ENCODE measurements at regions not wholly inside any gene's neighbourhood (a gene's known extent, or its start where the extent isn't known, plus 50 kb on each side); places are given as distances from the start of the nearest gene placed in this dataset.
"Not testable (repeated sequence)": the region's sequence is repeated elsewhere in the genome, so short reads cannot be mapped to it uniquely, and the experiment has no call there.

DNA sequence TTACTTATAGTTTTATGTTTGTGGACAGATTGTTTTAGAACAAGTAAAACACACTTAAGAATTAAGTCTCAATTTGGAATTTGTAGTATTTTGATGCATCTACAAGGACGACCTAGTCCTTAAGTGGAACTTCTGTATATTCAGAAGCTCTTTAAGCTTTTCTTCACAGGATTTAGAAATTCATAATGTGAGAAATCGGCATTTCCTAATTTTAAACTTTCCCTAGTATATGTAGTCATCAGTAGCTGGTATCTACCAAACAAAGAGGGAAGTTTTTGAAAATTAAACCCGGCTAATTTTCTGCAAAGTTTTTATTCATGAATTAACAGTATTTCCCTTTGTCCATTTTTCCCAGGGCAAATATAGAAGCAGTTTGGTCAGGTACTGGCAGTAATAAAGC lies 203.6 kb downstream of the CDRT15L2 start:
- no peaks in the 10 kb centered on the region for H3K4me1 ChIP-seq (ENCODE audit: insufficient read depth)
- TF ChIP-seq POLR2A (IDR thresholded peaks at IDR 0.05) (no peak), EP300 (IDR thresholded peaks at IDR 0.05) (no peak)
- TF ChIP-seq, protein P1, sequence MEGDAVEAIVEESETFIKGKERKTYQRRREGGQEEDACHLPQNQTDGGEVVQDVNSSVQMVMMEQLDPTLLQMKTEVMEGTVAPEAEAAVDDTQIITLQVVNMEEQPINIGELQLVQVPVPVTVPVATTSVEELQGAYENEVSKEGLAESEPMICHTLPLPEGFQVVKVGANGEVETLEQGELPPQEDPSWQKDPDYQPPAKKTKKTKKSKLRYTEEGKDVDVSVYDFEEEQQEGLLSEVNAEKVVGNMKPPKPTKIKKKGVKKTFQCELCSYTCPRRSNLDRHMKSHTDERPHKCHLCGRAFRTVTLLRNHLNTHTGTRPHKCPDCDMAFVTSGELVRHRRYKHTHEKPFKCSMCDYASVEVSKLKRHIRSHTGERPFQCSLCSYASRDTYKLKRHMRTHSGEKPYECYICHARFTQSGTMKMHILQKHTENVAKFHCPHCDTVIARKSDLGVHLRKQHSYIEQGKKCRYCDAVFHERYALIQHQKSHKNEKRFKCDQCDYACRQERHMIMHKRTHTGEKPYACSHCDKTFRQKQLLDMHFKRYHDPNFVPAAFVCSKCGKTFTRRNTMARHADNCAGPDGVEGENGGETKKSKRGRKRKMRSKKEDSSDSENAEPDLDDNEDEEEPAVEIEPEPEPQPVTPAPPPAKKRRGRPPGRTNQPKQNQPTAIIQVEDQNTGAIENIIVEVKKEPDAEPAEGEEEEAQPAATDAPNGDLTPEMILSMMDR (IDR thresholded peaks at IDR 0.05) = no peak
- no peaks in the 10 kb centered on the region for H3K27me3 ChIP-seq
- H3K36me3 ChIP-seq = no peaks in the 10 kb centered on the region
- WGBS, 3 donors = 77 to 79% (median 77%) methylated on average over 3 of the region's 3 CpGs
- intact Hi-C loops (cut with DNase I) = no loop called here
- no peak for DNase-seq
- H3K4me3 ChIP-seq = no peak overlapping the region
- no peak overlapping the region for H3K27ac ChIP-seq
- no peaks in the 10 kb centered on the region for H3K9me3 ChIP-seq

DNA sequence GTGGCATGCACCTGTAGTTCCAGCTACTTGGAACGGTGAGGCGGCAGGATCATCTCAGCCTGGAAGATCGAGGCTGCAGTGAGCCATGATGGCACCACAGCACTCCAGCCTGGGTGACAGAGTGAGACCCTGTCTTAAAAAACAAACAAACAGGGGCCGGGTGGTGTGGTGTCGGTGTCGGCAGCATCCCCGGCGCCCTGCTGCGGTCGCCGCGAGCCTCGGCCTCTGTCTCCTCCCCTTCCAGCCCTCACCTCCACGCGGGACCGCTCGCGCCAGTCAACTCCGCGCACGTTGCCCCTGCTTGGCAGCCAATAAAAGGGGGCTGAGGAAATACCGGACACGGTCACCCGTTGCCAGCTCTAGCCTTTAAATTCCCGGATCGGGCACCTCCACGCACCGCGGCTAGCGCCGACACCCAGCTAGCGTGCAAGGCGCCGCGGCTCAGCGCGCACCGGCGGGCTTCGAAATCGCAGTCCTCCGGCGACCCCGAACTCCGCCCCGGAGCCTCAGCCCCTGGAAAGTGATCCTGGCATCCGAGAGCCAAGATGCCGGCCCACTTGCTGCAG lies 204.7 kb downstream of the CDRT15L2 start:
- Histone ChIP-seq H3K27ac (no peak overlapping the region), H3K36me3 (no peaks in the 10 kb centered on the region), H3K4me1 (ENCODE audit: insufficient read depth) (no peaks in the 10 kb centered on the region), H3K4me3 (no peak overlapping the region), H3K9me3 (no peaks in the 10 kb centered on the region), H3K27me3 (no peaks in the 10 kb centered on the region)
- intact Hi-C loops (cut with DNase I) = no loop called here
- 15 to 21% (median 19%) methylated on average over 48 of the region's 48 CpGs for WGBS, 3 donors
- TF ChIP-seq EP300 (IDR thresholded peaks at IDR 0.05) (no peak), POLR2A (IDR thresholded peaks at IDR 0.05) (no peak)
- TF ChIP-seq, protein P1 (IDR thresholded peaks at IDR 0.05) = no peak
- DNase-seq = no peak

DNA sequence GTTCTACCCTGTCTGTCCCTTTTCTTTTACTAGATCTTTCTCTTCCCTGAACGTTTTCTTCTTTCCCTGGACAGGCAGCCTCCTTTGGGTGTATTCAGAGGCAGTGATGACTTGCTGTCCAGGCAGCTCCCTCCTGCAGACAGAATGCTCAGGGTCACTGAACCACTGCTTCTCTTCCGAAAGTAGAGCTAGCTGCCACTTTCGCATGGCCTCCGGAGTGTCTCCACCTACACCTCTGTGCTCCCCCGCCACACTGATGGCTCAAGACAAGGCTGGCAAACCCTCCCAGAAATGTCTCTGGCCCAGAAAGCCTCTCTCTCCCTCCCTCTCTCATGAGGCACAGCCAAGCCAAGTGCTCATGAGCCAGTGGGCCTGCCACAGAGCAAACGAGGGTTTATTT lies 207.8 kb downstream of the CDRT15L2 start:
- Histone ChIP-seq H3K4me1 (ENCODE audit: insufficient read depth) (no peaks in the 10 kb centered on the region), H3K4me3 (no peak overlapping the region), H3K27ac (no peak overlapping the region), H3K27me3 (no peaks in the 10 kb centered on the region), H3K36me3 (no peaks in the 10 kb centered on the region), H3K9me3 (no peaks in the 10 kb centered on the region)
- TF ChIP-seq, protein P1 (IDR thresholded peaks at IDR 0.05) = no peak
- TF ChIP-seq POLR2A (IDR thresholded peaks at IDR 0.05) (no peak), EP300 (IDR thresholded peaks at IDR 0.05) (no peak)
- WGBS, 3 donors = 69 to 75% (median 74%) methylated on average over 6 of the region's 6 CpGs
- no peak for DNase-seq
- intact Hi-C loops (cut with DNase I) = no loop called here

DNA sequence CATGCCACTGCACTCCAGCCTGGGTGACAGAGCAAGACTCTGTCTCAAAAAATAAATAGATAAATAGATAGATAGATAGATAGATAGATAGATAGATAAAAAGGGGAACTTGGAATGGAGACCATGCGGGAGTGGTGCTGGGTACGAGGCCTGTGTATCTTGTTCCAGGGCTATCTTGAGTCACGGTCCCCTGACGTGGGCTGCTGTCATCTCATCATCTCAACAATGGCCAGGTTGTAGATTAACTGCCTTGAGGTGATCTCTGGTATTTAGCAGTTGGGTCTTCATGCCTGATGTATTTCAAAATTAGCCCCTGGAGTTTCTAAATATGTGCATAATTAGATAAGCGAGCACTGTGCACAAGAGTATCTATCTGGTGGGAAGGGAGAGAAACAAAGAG lies 212.1 kb downstream of the CDRT15L2 start:
- Histone ChIP-seq H3K36me3 (no peaks in the 10 kb centered on the region), H3K4me3 (no peak overlapping the region), H3K27ac (no peak overlapping the region), H3K27me3 (no peaks in the 10 kb centered on the region), H3K4me1 (ENCODE audit: insufficient read depth) (no peaks in the 10 kb centered on the region), H3K9me3 (no peaks in the 10 kb centered on the region)
- TF ChIP-seq, protein P1 (IDR thresholded peaks at IDR 0.05) = no peak
- no peak for TF ChIP-seq POLR2A (IDR thresholded peaks at IDR 0.05)
- TF ChIP-seq EP300 (IDR thresholded peaks at IDR 0.05) = no peak
- intact Hi-C loops (cut with DNase I) = no loop called here
- WGBS, 3 donors = 93 to 97% (median 95%) methylated on average over 5 of the region's 5 CpGs
- DNase-seq = no peak

DNA sequence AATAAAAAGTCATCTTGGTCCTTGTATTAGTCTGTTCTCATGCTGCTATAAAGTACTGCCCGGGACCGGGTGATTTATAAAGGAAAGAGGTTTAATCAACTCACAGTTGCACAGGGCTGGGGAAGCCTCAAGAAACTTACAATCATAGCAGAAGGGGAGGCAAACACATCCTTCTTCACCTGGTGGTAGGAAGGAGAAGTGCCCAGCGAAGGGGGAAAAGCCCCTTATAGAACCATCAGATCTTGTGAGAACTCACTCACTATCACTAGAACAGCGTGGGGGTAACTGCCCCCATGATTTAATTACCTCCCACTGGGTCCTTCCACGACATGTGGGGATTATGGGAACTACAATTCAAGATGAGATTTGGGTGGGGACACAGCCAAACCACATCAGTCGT lies 215.0 kb downstream of the CDRT15L2 start:
- not testable (repeated sequence) for H3K36me3 ChIP-seq

More for the DNA sequence above, 215.0 kb downstream of the CDRT15L2 start:
- intact Hi-C loops (cut with DNase I); H3K4me3 ChIP-seq; H3K27me3 ChIP-seq; H3K4me1 ChIP-seq (ENCODE audit: insufficient read depth); H3K9me3 ChIP-seq; H3K27ac ChIP-seq; DNase-seq: not testable (repeated sequence)
- 70 to 79% (median 72%) methylated on average over 6 of the region's 6 CpGs for WGBS, 3 donors
